GM19351 (cell line): ENCODE measurements at regions not wholly inside any gene's neighbourhood (a gene's known extent, or its start where the extent isn't known, plus 50 kb on each side); places are given as distances from the start of the nearest gene placed in this dataset.
A peak's percentile ranks its signal among the peaks of the same experiment; 100 is the strongest.
"Not testable (repeated sequence)": the region's sequence is repeated elsewhere in the genome, so short reads cannot be mapped to it uniquely, and the experiment has no call there.

ENCODE experiments used
- ATAC-seq: cut with Tn5 transposase; IDR thresholded peaks from one replicate; pipeline ENCODE4 v1.9.1; 2021; ENCODE audit warnings: mild to moderate bottlenecking, moderate library complexity; ENCODE audit not compliant: unreplicated experiment

DNA sequence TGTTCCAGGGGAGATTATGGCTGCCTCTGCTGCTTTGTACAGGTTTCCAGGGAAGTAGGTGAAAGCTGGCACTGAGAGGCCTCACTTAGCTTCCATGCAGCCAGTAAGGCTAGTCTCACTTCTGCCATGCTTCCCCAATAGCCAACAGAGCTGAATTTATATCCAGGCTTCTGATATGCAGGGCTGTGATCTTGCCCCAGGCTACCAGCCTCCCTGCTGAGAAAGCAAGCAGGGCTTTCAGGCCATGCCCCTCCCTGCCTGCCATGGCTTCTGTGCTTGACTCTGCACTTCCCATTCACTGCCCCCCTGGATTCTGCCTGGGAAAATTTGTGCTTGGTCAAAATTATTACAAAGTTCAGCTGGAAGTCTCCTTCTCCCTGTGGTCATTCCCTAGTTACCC lies 302.1 kb upstream of the FBXO33 start:
- ATAC-seq: no peak

- no peak for ATAC-seq
Observed at GRCh38 chr14:39733741-39734140, 301.5 kb upstream of the FBXO33 start.

DNA sequence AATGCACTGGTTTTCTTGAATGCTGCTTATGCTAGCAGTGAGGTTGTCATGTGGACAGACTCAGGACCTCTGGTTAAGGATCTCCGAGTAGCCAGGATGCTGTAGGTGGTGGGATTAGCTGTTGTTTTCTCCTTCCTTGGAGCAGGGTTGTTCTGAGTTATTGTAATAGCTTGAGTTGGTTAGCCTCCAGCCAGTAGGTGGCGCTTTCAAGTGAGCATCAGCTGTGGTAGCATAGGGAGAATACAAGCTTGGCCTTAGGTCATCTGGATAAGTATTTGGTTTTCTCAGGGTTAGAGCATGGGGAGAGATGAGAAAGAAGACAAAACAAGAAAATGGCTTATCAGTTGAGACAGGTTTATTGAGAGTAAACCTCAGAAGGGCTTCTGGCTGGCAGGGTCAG lies 299.7 kb upstream of the FBXO33 start:
- peak; percentile 56 for ATAC-seq

GRCh38 chr14:39726563-39726962 lies 294.3 kb upstream of the FBXO33 start:
- ATAC-seq: no peak

GRCh38 chr14:39722547-39723273 lies 290.5 kb upstream of the FBXO33 start:
- ATAC-seq: no peak

- no peak for ATAC-seq
Observed at GRCh38 chr14:39716987-39717570, 284.8 kb upstream of the FBXO33 start.

GRCh38 chr14:39712293-39712999 lies 280.2 kb upstream of the FBXO33 start:
- no peak for ATAC-seq

GRCh38 chr14:39704594-39704993 lies 272.4 kb upstream of the FBXO33 start:
- ATAC-seq: no peak

GRCh38 chr14:39694341-39694740 lies 262.1 kb upstream of the FBXO33 start:
- ATAC-seq: no peak

DNA sequence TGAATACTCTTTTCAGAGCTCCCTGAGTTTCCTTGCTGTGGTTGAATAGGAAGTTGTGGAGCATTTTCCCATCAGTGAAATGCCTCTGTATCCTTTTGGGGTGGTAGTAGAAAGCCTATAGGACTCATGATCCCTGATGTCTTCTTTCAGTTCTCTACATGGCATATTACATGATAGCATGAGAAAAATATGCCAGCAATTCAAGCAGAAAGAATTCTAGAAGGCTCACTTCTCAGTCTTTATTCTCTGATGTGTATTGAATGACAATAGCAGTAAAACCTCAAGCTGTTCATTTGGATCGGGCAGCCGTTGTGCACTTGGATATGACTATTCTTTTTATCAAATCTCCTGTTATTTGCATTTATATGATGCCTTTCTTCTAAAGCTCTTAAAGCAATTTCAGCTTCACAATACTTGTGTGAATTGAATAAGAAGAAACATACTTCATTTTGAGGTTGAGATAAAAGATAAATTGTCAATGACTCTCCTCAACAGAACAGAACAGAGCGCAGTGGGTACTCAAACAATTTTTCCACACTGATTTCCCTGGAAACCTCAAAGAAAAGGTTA lies 251.5 kb upstream of the FBXO33 start:
- no peak for ATAC-seq

DNA sequence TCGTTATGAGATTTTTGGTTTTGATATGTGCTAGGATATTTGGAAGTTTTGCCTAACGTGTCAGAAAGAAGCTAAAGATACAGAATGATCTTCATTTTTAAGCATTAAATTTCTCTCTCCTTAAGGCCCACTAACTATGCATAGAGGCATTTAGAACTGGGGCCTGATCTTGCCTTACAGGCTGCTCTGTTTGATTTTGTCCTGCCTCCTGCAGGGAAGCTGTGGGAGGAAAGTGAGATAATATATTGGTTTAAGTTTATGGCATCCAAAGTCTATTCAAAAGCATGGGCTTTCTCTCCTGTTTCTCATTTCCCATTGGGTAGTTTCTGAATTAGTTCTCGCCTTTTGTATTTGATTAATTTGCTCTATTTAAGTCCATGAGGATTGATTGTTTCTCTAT lies 250.3 kb upstream of the FBXO33 start:
- ATAC-seq: no peak

GRCh38 chr14:39681782-39682399 lies 249.7 kb upstream of the FBXO33 start:
- no peak for ATAC-seq

DNA sequence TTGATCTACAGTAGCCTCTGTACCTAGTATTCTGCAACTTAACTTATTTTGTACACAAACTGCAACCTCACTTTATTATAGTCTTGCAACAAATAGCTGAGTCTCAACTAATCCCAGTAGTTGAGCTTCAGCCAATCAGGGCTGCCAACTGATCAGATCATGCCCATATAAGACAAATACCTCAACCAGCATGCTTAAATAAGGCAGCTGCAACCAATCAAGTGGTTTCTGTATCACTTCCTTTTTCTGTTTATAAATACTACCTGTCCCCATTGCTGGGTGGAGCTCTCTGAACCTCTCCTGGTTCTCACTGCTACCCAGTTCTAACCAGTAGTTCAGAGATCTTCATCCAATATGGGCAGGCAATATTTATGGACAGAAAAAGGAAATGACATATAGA lies 248.5 kb upstream of the FBXO33 start:
- ATAC-seq: peak; percentile 90

- no peak for ATAC-seq
Observed at GRCh38 chr14:39673734-39674133, 241.5 kb upstream of the FBXO33 start.

DNA sequence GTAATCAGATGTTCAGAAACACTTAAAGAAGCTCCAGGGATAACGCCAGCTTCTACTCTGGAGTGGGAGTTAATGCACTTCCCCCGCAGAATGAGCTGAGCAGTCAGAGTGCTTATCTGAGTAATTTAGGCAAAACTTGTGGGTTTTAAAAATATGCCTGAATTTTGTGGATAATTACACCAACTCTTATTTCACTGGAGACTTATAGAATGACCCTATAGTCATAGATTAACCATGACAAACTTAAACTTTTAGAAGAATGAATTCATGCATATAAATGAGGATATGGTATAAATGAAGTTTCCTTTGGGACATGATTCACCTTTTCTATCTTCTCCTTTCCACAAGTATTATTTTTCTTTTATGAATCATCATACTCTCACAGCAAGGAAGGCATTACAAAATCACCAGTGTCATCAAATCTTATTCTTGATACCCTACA lies 241.1 kb upstream of the FBXO33 start:
- no peak for ATAC-seq

DNA sequence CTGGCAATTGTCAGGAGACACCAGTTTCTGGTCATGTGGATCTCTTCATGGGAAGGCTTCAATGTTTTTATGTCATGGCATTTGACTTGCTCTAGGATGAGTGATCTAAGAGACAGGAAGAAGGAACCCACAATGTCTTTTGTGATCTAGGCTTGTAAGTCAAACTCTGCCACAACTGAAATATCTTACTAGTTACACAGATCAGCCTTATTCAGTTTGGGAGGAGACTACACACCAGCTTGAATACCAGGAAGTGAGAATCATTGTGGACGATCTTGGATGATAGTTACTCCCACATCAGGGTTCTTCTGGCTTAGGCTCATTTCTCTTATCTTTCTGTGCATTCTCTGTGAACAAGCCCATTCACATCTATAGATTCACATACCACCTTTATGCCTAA lies 236.2 kb upstream of the FBXO33 start:
- ATAC-seq: no peak

GRCh38 chr14:39666386-39666785 lies 234.2 kb upstream of the FBXO33 start:
- ATAC-seq: no peak

DNA sequence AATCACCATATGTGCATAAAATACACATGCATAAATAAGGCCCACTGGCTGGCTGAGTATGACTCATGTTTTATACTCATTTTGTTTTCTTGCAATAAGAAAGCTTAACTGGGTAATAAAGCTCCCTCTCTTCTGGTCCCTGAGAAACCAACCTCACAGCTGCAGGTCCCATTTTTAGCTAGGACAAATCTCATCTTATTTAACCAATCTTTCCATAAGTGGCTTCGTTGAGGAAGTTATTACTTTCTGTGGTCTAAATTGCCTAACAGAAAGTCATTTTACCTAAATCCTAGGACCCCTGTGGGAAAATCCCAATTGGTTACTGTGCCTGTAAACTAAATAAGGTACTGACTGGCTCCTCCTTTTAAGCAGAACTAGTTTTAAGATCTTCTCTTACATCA lies 232.8 kb upstream of the FBXO33 start:
- no peak for ATAC-seq

- ATAC-seq: no peak
Observed at GRCh38 chr14:39664646-39665045, 232.4 kb upstream of the FBXO33 start.

DNA sequence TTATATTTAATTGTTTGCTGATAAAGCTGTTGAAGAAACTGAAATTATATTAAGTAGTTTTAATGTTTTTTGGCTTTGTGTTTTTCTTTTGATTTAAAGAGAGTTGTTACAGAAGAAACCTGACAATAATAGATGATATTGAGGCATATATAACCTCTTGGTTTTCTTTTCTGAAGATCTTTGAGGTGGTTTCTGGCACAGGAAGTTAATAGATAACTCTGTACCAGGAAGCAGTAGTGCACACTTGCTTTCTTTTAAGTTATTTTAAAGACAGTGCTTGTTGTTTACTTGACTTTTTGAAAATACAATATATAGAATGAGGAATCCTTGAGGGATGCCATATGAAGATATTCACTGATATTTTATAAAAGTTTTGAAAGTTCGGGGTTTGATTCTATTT lies 209.0 kb upstream of the FBXO33 start:
- no peak for ATAC-seq

DNA sequence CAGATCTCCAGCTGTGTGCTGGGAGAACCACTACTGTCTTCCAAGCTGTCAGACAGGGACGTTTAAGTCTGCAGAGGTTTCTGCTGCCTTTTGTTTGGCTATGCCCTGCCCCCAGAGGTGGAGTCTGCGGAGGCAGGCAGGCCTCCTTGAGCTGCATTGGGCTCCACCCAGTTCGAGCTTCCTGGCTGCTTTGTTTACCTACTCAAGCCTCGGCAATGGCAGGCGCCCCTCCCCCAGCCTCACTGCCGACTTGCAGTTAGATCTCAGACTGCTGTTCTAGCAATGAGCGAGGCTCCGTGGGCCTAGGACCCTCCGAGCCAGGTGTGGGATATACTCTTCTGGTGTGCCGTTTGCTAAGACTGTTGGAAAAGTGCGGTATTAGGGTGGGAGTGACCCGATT lies 206.8 kb upstream of the FBXO33 start:
- ATAC-seq: not testable (repeated sequence)
